Mononuclear cell (primary cell): ENCODE measurements at regions not wholly inside any gene's neighbourhood (a gene's known extent, or its start where the extent isn't known, plus 50 kb on each side); places are given as distances from the start of the nearest gene placed in this dataset.

Source experiments
- H3K27me3 ChIP-seq: 2 replicates; pipeline ENCODE4 v1.6.0; 2011; ENCODE audit warnings: low read length, control low read depth; ENCODE audit not compliant: insufficient read depth
- H3K4me1 ChIP-seq: 2 replicates; pipeline ENCODE4 v1.5.1; 2011; ENCODE audit warnings: mild to moderate bottlenecking, low read length, control low read depth; ENCODE audit not compliant: insufficient read depth
- H3K4me3 ChIP-seq: 2 replicates; pipeline ENCODE4 v1.5.1; 2011; ENCODE audit warnings: mild to moderate bottlenecking, low read length, moderate library complexity
- H3K9me3 ChIP-seq: 2 replicates; pipeline ENCODE4 v1.5.1; 2011; ENCODE audit warnings: low read depth, mild to moderate bottlenecking, control low read depth, low read length

GRCh38 chr12:93318720-93319522 lies 58.8 kb upstream of the NUDT4 start:
- Histone ChIP-seq H3K4me1 (no peaks in the 10 kb centered on the region), H3K9me3 (no peaks in the 10 kb centered on the region), H3K27me3 (no peaks in the 10 kb centered on the region), H3K4me3 (no peak overlapping the region)

DNA sequence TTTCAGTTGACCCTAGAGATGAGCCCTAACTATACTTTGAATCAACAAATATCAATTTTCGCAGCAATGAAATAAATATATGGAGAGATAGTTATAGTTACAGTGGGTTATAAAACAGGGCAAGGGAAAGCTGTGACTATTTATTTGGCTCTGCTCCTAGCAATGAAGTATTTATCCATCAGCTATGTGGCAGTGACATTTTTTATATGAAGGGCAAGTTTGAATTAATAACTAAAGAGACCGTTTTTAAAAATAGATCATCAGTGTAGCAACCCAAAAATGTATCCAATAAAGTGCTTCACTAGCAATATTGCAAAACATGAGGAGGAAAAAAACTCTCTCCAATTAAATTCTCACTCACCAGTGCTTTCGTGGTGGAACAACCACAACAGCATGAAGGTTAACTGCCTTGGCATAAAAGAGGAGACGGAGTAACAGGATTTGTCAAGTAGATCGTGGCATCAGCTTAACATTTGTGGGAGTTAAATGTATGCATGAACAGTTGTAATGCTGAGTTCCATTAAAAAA lies 58.1 kb upstream of the NUDT4 start:
- no peaks in the 10 kb centered on the region for H3K27me3 ChIP-seq
- H3K4me1 ChIP-seq, result no peaks in the 10 kb centered on the region
- H3K9me3 ChIP-seq, result no peaks in the 10 kb centered on the region
- H3K4me3 ChIP-seq, result no peak overlapping the region

DNA sequence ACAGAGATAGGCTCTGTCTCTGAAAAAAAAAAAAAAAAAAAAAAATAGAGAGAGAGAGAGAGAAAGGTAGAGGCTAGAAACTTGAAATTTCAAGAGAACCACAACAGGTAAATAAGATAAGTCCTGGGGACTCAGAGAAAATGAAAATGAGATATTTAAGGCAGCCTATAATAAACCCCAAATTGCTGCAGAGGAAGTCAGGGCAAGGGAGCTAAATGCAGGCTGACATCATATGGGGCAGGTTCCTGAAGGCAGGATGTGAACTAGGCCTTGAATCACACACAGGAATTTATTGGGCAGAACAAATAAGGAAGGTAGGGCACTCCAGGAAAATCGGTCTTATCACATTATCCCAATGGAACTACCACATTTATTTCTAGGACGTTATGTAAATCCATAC lies 54.9 kb upstream of the NUDT4 start:
- H3K4me3 ChIP-seq, result no peak overlapping the region
- no peaks in the 10 kb centered on the region for H3K27me3 ChIP-seq
- H3K4me1 ChIP-seq, result no peaks in the 10 kb centered on the region
- H3K9me3 ChIP-seq, result no peaks in the 10 kb centered on the region

GRCh38 chr12:93323625-93324329 lies 53.9 kb upstream of the NUDT4 start:
- H3K4me3 ChIP-seq, result no peak overlapping the region
- H3K27me3 ChIP-seq, result no peaks in the 10 kb centered on the region
- H3K4me1 ChIP-seq, result no peaks in the 10 kb centered on the region
- no peaks in the 10 kb centered on the region for H3K9me3 ChIP-seq

DNA sequence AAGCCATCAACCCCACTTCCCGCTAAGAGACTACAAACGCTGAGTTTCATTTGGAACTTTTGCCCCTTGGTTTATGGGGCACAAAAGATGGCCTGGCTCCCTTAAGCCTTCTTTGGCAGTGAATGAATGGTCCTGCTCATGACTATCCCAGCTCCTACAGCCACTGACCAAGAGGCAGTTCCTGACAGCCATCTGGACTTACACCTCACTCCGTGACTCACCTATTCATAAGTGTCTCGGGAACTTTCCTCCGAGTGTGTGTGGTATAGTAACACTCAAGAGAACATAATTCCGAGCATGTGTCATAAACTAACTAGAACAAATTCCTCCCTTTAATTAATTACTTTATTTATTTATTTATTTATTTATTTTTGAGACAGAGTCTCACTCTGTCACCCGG lies 51.9 kb upstream of the NUDT4 start:
- Histone ChIP-seq H3K4me3 (no peak overlapping the region), H3K4me1 (no peaks in the 10 kb centered on the region), H3K27me3 (no peaks in the 10 kb centered on the region), H3K9me3 (no peaks in the 10 kb centered on the region)
